GM10266 (cell line): ENCODE measurements at regions not wholly inside any gene's neighbourhood (a gene's known extent, or its start where the extent isn't known, plus 50 kb on each side); places are given as distances from the start of the nearest gene placed in this dataset.

Source experiments
- DNase-seq: peaks from one replicate; pipeline ENCODE4 v3.0.0; 2012; ENCODE audit errors: extremely low spot score
- TF ChIP-seq, protein P1 (sequence below): IDR thresholded peaks from 2 replicates; pipeline ENCODE4 v1.5.1; 2012; ENCODE audit warnings: mild to moderate bottlenecking, low read depth; ENCODE audit not compliant: control insufficient read depth, insufficient read depth; ENCODE audit errors: missing control alignments

DNA sequence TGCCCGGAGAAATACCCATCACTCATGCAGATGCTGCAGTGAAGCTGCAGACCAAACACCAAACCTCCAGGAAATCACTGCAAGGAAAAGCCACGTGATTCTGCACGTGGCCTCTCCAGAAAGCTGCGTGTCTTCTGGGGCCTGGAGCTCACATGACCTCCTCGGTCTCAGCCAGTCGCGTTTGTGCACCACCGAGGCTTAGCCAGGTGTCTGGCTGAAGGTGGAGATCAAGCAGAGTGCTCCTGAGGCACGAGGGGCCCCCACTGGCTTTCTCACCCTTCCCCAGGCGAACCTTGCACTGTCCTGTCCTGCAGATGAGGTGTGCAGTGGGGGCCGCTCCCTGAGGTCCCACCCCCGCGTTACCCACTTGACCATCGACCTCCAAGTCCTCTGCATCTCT is 257.3 kb downstream of the RBFOX3 start:
- DNase-seq, result no peak
- TF ChIP-seq, protein P1, sequence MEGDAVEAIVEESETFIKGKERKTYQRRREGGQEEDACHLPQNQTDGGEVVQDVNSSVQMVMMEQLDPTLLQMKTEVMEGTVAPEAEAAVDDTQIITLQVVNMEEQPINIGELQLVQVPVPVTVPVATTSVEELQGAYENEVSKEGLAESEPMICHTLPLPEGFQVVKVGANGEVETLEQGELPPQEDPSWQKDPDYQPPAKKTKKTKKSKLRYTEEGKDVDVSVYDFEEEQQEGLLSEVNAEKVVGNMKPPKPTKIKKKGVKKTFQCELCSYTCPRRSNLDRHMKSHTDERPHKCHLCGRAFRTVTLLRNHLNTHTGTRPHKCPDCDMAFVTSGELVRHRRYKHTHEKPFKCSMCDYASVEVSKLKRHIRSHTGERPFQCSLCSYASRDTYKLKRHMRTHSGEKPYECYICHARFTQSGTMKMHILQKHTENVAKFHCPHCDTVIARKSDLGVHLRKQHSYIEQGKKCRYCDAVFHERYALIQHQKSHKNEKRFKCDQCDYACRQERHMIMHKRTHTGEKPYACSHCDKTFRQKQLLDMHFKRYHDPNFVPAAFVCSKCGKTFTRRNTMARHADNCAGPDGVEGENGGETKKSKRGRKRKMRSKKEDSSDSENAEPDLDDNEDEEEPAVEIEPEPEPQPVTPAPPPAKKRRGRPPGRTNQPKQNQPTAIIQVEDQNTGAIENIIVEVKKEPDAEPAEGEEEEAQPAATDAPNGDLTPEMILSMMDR, result no peak

DNA sequence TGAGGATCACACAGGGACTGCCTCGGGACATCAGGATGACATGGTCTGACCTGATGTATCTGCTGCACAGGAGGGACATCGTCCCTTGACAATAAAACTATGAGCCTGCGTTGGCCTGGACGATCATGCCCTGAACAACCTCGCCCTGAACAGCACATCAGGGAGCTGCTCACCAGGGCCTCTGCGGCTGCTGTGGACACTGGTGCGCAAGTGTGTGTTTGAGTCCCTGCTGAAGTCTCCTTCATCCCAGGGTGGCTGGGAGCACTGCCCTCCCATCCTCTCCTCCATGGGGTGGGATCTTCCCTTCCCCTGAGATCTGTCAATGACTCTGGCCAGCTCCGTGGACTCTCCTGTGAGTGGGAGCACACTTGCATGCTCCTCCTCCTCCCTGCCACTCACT is 257.8 kb downstream of the RBFOX3 start:
- DNase-seq, result no peak
- TF ChIP-seq, protein P1, result no peak

DNA sequence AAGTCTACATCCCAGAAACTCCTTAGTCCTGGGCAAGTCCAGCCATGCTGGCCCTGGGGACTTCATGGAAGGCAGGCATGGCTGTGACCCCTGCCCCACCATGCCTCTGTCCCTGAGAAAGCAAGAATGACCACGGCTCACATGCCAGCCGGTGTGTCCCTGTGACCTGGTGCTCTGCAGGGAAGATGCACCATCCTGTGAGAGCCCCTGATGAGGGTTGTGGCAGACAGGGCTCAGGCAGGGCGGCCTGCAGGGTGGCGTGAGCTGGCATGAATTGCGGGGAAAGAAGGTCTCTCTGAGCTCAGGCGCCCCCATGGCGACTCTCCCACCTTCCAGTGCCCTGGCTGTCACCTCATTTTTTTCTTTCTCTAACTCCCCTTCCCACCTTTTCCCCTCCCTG is 260.3 kb downstream of the RBFOX3 start:
- TF ChIP-seq, protein P1, result no peak
- no peak for DNase-seq

DNA sequence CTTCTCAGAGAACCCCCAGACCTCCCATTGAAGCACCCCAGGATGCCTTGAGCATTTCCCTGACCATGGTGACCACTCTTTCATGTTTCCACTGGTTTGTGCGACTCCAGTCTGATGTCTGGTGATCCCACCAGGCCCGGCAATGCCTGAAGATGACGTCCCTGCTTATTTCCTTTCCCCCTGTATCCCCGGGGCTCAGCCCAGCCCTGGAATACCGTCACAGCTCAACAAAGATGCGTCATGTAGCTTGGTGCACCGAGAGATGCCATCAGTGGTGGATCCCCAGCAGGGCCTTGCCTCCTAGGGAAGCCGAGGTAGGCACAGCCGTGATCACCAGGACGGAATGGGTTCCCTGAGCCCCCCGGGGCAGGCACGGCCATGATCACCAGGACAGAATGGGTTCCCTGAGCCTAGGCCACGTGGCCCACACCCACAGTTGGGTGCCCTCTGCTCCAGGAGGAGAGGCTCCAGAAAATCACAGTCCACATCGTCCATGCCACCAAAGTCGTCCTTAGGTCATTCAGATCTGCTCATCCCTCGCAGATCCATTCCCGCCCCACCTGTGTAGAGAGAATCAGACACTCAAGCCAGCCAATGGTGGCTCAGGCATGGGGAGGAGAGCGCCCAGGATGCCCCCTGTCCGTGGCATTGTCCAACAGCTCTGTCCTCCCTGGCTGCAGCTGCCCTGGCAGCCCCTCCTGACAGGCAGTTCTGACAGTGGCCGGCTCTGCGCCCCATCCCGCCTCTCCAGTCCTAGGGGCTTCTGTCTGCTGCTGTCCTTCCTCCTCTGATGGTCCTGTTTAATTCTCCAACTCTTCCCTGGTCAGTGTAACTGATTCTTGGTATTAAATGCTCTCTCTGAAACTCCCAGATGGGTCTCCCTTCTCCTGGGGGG is 261.1 kb downstream of the RBFOX3 start:
- DNase-seq, result no peak
- TF ChIP-seq, protein P1, result no peak

DNA sequence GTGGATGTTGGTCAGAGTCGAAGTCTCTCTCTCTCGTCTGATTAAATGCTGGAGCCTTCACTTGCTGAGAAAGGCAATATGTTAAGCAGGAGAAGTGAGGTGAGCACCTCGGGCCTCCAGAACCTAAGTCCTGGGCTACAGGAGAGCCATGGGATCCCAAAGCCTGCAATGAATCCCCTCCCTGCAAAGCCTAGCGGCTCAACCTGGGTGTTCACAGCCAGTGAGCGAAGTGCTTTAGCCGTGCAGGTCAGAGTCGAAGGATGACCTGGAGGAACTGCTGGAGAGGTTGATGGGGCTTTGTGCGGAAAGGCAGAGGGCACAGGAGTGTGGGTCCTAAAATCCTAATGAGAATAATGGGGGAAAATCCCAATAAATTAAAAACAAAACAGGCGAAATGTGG is 267.8 kb downstream of the ENGASE start:
- TF ChIP-seq, protein P1, result no peak

DNA sequence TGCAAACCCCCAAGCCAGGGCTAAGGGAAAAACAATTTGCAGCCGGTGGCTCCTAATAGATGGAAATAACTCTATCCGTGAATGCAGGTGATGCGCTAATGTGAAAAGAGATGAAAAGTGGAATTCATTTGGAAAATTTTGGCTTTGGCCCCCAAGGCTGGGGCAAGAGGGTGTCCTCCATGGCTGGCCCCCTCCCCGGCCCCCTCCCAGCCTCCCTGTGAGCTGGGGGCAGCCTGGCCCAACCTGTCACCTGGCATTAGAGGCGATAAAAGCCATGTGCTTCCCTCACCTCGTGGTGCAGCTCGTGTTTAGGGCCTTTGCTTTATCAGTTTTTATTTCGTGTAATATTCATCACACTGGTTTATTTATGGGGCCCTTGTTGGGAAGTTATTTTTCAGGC is 267.2 kb downstream of the ENGASE start:
- no peak for DNase-seq
- TF ChIP-seq, protein P1, result no peak

More for the DNA sequence above, 267.8 kb downstream of the ENGASE start:
- DNase-seq, result no peak

DNA sequence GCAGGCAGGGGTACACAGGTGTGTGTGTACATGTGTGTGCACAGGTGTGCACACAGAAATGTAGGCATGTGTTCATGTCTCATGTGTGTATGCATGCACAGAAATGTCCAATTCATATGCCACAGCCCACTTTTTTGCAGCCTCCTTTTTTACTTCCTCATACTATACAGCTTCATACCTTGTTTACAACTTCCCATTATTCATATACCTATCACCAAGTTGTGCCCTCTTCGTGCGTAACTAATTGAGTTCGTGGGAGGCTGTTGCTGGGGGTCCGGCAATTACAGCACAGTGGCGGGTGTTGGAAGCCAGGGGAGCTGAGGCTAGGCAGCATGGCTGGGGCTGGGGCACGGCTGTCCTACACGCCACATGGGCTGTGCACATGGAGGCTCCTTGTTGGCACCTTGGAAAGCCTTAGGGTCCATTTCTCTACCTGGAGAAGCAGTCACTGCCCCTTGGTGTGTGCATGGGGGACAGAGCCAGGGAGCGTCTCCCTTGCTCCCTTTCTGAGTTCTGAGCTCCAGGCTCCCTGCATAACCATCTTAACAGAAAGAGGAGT is 266.7 kb downstream of the ENGASE start:
- TF ChIP-seq, protein P1, result no peak
- DNase-seq, result no peak
